K562 (cell line): ENCODE measurements at regions not wholly inside any gene's neighbourhood (a gene's known extent, or its start where the extent isn't known, plus 50 kb on each side); places are given as distances from the start of the nearest gene placed in this dataset.

Experiments used
- ATAC-seq: fragments of 200-7000 bp; cut with Tn5 transposase; 3 replicates; pipeline ENCODE4 v1.9.1; 2020; ENCODE audit warnings: moderate library complexity
- BruUV-seq: library from RNA; stranded (reverse); fragments of 400-500 nt; replicated peaks from 2 replicates; lab custom pipeline; 2021; lab: Mats Ljungman, UMichigan
- CTCF ChIA-PET: fragments of 300-600 bp; formaldehyde crosslinking; extraction: SDS; loops from one replicate; lab custom pipeline; 2021; ENCODE audit warnings: low intra/inter-chr PET ratio; lab: Yijun Ruan, JAX
- POLR2A ChIA-PET: fragments of 300-600, 350-650 bp; sonication (Branson Sonifier 250); formaldehyde crosslinking; extraction: SDS; loops from one replicate; lab custom pipeline; 2021; ENCODE audit warnings: antibody characterized with exemption, inconsistent platforms; lab: Yijun Ruan, JAX
- DNase-seq, 4 experiments: peaks; one replicate each; pipeline versions ENCODE4 v3.0.0 to v3.0.0-alpha.2; 2011 to 2018; ENCODE audit warnings: low spot score in 3 of 4, mixed read lengths in 3 of 4; ENCODE audit errors: extremely low read depth in 1 of 4
- FAIRE-seq: peaks from 2 replicates; lab custom pipeline; 2011; peaks lifted over from hg19 to GRCh38; lab: Jason Lieb, UNC
- H2AFZ ChIP-seq: 2 replicates; pipeline ENCODE4 v1.6.0; 2011; ENCODE audit warnings: low read depth, low read length, control low read depth, inconsistent platforms
- H3K27ac ChIP-seq: fragments of 200-600 bp; 3 replicates; pipeline ENCODE4 v1.8.0; 2011; ENCODE audit warnings: low read depth, mild to moderate bottlenecking, control low read depth, inconsistent platforms, low read length, moderate library complexity, mixed read lengths; ENCODE audit errors: extremely low read depth
- H3K27me3 ChIP-seq, 2 experiments: fragments of 300-600 bp in 1 of 2; 2 replicates in 1 of 2; 3 replicates in 1 of 2; pipeline versions ENCODE4 v1.6.0 to v1.8.0; 2011; ENCODE audit warnings: inconsistent platforms in 2 of 2, low read length in 2 of 2, mild to moderate bottlenecking in 1 of 2, mixed read lengths in 1 of 2, moderate library complexity in 1 of 2; ENCODE audit not compliant: control insufficient read depth in 2 of 2, insufficient read depth in 2 of 2
- H3K36me3 ChIP-seq: fragments of 300-600 bp; 3 replicates; pipeline ENCODE4 v1.8.0; 2011; ENCODE audit warnings: mild to moderate bottlenecking, low read length, inconsistent platforms; ENCODE audit not compliant: control insufficient read depth, insufficient read depth
- H3K4me1 ChIP-seq, 2 experiments: fragments of 200-600 bp in 1 of 2; replicated peaks in 1 of 2; 2 replicates in 1 of 2; 3 replicates in 1 of 2; pipeline versions ENCODE4 v1.5.1 to v1.8.0; 2011; ENCODE audit warnings: inconsistent platforms in 2 of 2, low read length in 2 of 2, mild to moderate bottlenecking in 1 of 2, mixed read lengths in 1 of 2, moderate library complexity in 1 of 2; ENCODE audit not compliant: control insufficient read depth in 2 of 2, insufficient read depth in 2 of 2
- H3K4me2 ChIP-seq: 2 replicates; pipeline ENCODE4 v1.6.1; 2011; ENCODE audit warnings: low read length, control low read depth, inconsistent platforms, mixed read lengths; ENCODE audit not compliant: insufficient read depth
- H3K4me3 ChIP-seq: fragments of 200-600 bp; sonication (generic), shearing (Covaris generic); 2 replicates; pipeline ENCODE4 v1.5.1; 2016; ENCODE audit warnings: control low read depth, inconsistent platforms
- H3K79me2 ChIP-seq: fragments of 200-600 bp; 3 replicates; pipeline ENCODE4 v1.8.0; 2011; ENCODE audit warnings: low read length, inconsistent platforms; ENCODE audit not compliant: control insufficient read depth, insufficient read depth
- H3K9ac ChIP-seq, 2 experiments: 2 replicates each; pipeline versions ENCODE4 v1.6.0 to v1.6.1; 2011; ENCODE audit warnings: low read depth in 2 of 2, low read length in 2 of 2, control low read depth in 1 of 2, inconsistent platforms in 1 of 2, mild to moderate bottlenecking in 1 of 2, mixed read lengths in 1 of 2; ENCODE audit not compliant: insufficient read depth in 1 of 2
- H3K9me1 ChIP-seq: one replicate; pipeline ENCODE4 v1.6.0; 2011; ENCODE audit warnings: inconsistent platforms, mild to moderate bottlenecking, low read length, moderate library complexity; ENCODE audit not compliant: control insufficient read depth, insufficient read depth
- H3K9me3 ChIP-seq: replicated peaks from 2 replicates; pipeline ENCODE4 v1.5.1; 2011; ENCODE audit warnings: low read depth, low read length, inconsistent platforms; ENCODE audit not compliant: control insufficient read depth, insufficient read depth
- H4K20me1 ChIP-seq: replicated peaks from 2 replicates; pipeline ENCODE4 v1.6.1; 2011; ENCODE audit warnings: low read length, inconsistent platforms, mixed read lengths; ENCODE audit not compliant: control insufficient read depth, insufficient read depth
- ARID1B ChIP-seq: fragments of 450-650 bp; IDR thresholded peaks from 2 replicates; pipeline ENCODE4 v1.6.1; 2016; ENCODE audit warnings: antibody characterized with exemption, mild to moderate bottlenecking, inconsistent platforms
- CXXC5 ChIP-seq: fragments of 250-450 bp; sonication (Bioruptor Pico); IDR thresholded peaks from 2 replicates; pipeline ENCODE4 v1.8.0; 2022; ENCODE audit warnings: inconsistent platforms, mild to moderate bottlenecking, moderate library complexity
- FOS ChIP-seq: IDR thresholded peaks from 3 replicates; pipeline ENCODE4 v1.6.1; 2011; ENCODE audit not compliant: insufficient read length; ENCODE audit errors: extremely low read depth
- FOXP1 ChIP-seq: sonication (generic); formaldehyde crosslinking; IDR thresholded peaks from 2 replicates; pipeline ENCODE4 v1.8.0; 2022; ENCODE audit warnings: mild to moderate bottlenecking, missing genetic modification reagents
- NFIX ChIP-seq: fragments of 250-450 bp; sonication (Bioruptor Pico); IDR thresholded peaks from 2 replicates; pipeline ENCODE4 v1.4.0; 2020; ENCODE audit warnings: low read depth, mild to moderate bottlenecking, moderate library complexity
- PHF21A ChIP-seq: fragments of 450-650 bp; IDR thresholded peaks from 2 replicates; pipeline ENCODE4 v1.6.1; 2017; ENCODE audit warnings: low read depth, borderline replicate concordance
- POLR2G ChIP-seq: fragments of 200-400 bp; formaldehyde crosslinking; IDR thresholded peaks from 2 replicates; pipeline ENCODE4 v1.6.1; 2017; ENCODE audit warnings: low read depth, mild to moderate bottlenecking, antibody characterized with exemption, low read length, moderate library complexity
- TAF15 ChIP-seq: fragments of 200-400 bp; formaldehyde crosslinking; IDR thresholded peaks from 2 replicates; pipeline ENCODE4 v1.6.1; 2017; ENCODE audit warnings: mild to moderate bottlenecking, low read depth, low read length, moderate library complexity
- TOE1 ChIP-seq, 2 experiments: fragments of 450-650 bp in 1 of 2; sonication (generic) in 1 of 2; formaldehyde crosslinking in 1 of 2; IDR thresholded peaks; 2 replicates each; pipeline versions ENCODE4 v1.7.1 to v1.8.0; 2016 to 2022; ENCODE audit warnings: borderline replicate concordance in 2 of 2, mild to moderate bottlenecking in 2 of 2, antibody characterized with exemption in 1 of 2, inconsistent platforms in 1 of 2, low read depth in 1 of 2, missing genetic modification reagents in 1 of 2, moderate library complexity in 1 of 2
- USF2 ChIP-seq: sonication (generic); formaldehyde crosslinking; IDR thresholded peaks from 2 replicates; pipeline ENCODE4 v1.5.0; 2020; ENCODE audit warnings: missing genetic modification reagents
- WGBS: fragments of 100-300 bp; shearing (Covaris generic); methylation state at CpG from one replicate; pipeline ENCODE4 v1.1.6; 2016; ENCODE audit warnings: low coverage, mixed read lengths; ENCODE audit not compliant: insufficient coverage; ENCODE audit errors: missing lambda C conversion rate; 5-methylcytosine and 5-hydroxymethylcytosine counted together
- in situ Hi-C: fragments of 300-500 bp; cut with MboI; formaldehyde crosslinking; loops from 4 replicates; pipeline ENCODE4 v1.15.0; 2018; ENCODE audit warnings: inconsistent platforms, mixed read lengths
- intact Hi-C: fragments of 100-400 bp; cut with micrococcal nuclease; formaldehyde crosslinking; loops from 2 replicates; pipeline ENCODE4 v1.14.2; 2022

GRCh38 chr17:33560165-33560564, 267.1 kb upstream of the ASIC2 start:
- ChIA-PET CTCF (no interaction called here), POLR2A (interaction anchor here (0.9 kb wide), 1 partner anchor 9 kb away, joined by 3 read pairs; no protein-coding TSS in a partner anchor)
- ATAC-seq, result no peak
- Histone ChIP-seq H3K27ac (no peak overlapping the region), H3K4me2 (no peak overlapping the region), H2AFZ (no peak overlapping the region), H3K9me1 (no peaks in the 10 kb centered on the region), H3K4me3 (no peak overlapping the region), H3K9ac (no peak overlapping the region), H3K27me3 (no peaks in the 10 kb centered on the region), H3K9me3 (no peaks in the 10 kb centered on the region), H3K79me2 (no peaks in the 10 kb centered on the region), H4K20me1 (no peaks in the 10 kb centered on the region), H3K36me3 (no peaks in the 10 kb centered on the region), H3K4me1 (no peaks in the 10 kb centered on the region)
- TF ChIP-seq TAF15, result no peak
- no peak for TF ChIP-seq NFIX
- no peak for TF ChIP-seq POLR2G
- no peak for TF ChIP-seq FOXP1 (CRISPR knock-in tag)
- TF ChIP-seq ARID1B, result no peak
- no peak for TF ChIP-seq USF2 (CRISPR knock-in tag)
- no peak for TF ChIP-seq FOS
- no peak for TF ChIP-seq PHF21A
- no peak for TF ChIP-seq TOE1 (IDR thresholded peaks at IDR 0.05; ENCODE audit: borderline replicate concordance)
- TF ChIP-seq TOE1 (CRISPR knock-in tag; IDR thresholded peaks at IDR 0.05; ENCODE audit: borderline replicate concordance, low read depth), result no peak
- TF ChIP-seq CXXC5, result no peak
- WGBS, result 0% methylated on average over 5 of the region's 5 CpGs
- in situ Hi-C loops (no loop called here), intact Hi-C loops (no loop called here)
- DNase-seq, result no peak
- no TSS peak for BruUV-seq
- FAIRE-seq, result no peak
